ENCODE measurements at regions not wholly inside any gene's neighbourhood (a gene's known extent, or its start where the extent isn't known, plus 50 kb on each side); places are given as distances from the start of the nearest gene placed in this dataset.

GRCh38 chr4:20017777-20018115 is 234.0 kb upstream of the SLIT2 start:
- no peak for DNase-seq (ENCODE audit: low read depth, low spot score)
- Histone ChIP-seq H3K27me3 (ENCODE audit: control insufficient read depth, insufficient read depth, low read length) (no peaks in the 10 kb centered on the region), H3K27ac (ENCODE audit: low read length) (no peak overlapping the region), H3K9me3 (ENCODE audit: control insufficient read depth, insufficient read depth, low read depth, low read length) (no peaks in the 10 kb centered on the region), H3K36me3 (ENCODE audit: control insufficient read depth, insufficient read depth, low read length) (no peaks in the 10 kb centered on the region), H3K4me3 (ENCODE audit: low read depth in 2 of 2, low read length in 2 of 2) (no peak overlapping the region), H3K4me1 (ENCODE audit: control insufficient read depth, insufficient read depth, low read length) (no peaks in the 10 kb centered on the region)
- no peak for ATAC-seq
- in situ Hi-C loops (cut with HindIII; ENCODE audit: low pct_unique_long_range_greater_than_20kb, low sequenced_read_pairs) (no loop called here), intact Hi-C loops (cut with micrococcal nuclease; ENCODE audit: unreplicated experiment) (no loop called here)
- TF ChIP-seq CTCF (IDR thresholded peaks at IDR 0.05) (no peak), REST (IDR thresholded peaks at IDR 0.05; ENCODE audit: insufficient read depth in 1 of 2, low read depth in 2 of 2, low read length in 1 of 2) (no peak), SIN3A (IDR thresholded peaks at IDR 0.05; ENCODE audit: borderline replicate concordance, insufficient read depth, low read depth, low read length) (no peak), POLR2AphosphoS5 (IDR thresholded peaks at IDR 0.05; ENCODE audit: low read depth, low read length) (no peak), TCF7L2 (IDR thresholded peaks at IDR 0.05; ENCODE audit: low read depth, low read length) (no peak)
- no TSS peak for BruUV-seq (replicated peaks)
- POLR2A ChIA-PET: no interaction called here
- CTCF ChIA-PET: no interaction called here

- ChIA-PET POLR2A (no interaction called here), CTCF (no interaction called here)
- DNase-seq (ENCODE audit: low read depth, low spot score) (no peak), ATAC-seq (no peak)
- no peak overlapping the region for H3K4me3 ChIP-seq (ENCODE audit: low read depth in 2 of 2, low read length in 2 of 2)
- H3K27ac ChIP-seq (ENCODE audit: low read length): no peak overlapping the region
- in situ Hi-C loops (cut with HindIII; ENCODE audit: low pct_unique_long_range_greater_than_20kb, low sequenced_read_pairs) (no loop called here), intact Hi-C loops (cut with micrococcal nuclease; ENCODE audit: unreplicated experiment) (no loop called here)
- no peak for TF ChIP-seq TCF7L2 (IDR thresholded peaks at IDR 0.05; ENCODE audit: low read depth, low read length)
- no peak for TF ChIP-seq POLR2AphosphoS5 (IDR thresholded peaks at IDR 0.05; ENCODE audit: low read depth, low read length)
- TF ChIP-seq SIN3A (IDR thresholded peaks at IDR 0.05; ENCODE audit: borderline replicate concordance, insufficient read depth, low read depth, low read length): no peak
- TF ChIP-seq REST (IDR thresholded peaks at IDR 0.05; ENCODE audit: insufficient read depth in 1 of 2, low read depth in 2 of 2, low read length in 1 of 2): no peak
- no peak for TF ChIP-seq CTCF (IDR thresholded peaks at IDR 0.05)
- H3K27me3 ChIP-seq (ENCODE audit: control insufficient read depth, insufficient read depth, low read length): no peaks in the 10 kb centered on the region
- no peaks in the 10 kb centered on the region for H3K4me1 ChIP-seq (ENCODE audit: control insufficient read depth, insufficient read depth, low read length)
- H3K9me3 ChIP-seq (ENCODE audit: control insufficient read depth, insufficient read depth, low read depth, low read length): no peaks in the 10 kb centered on the region
- no TSS peak for BruUV-seq (replicated peaks)
- no peaks in the 10 kb centered on the region for H3K36me3 ChIP-seq (ENCODE audit: control insufficient read depth, insufficient read depth, low read length)
Observed at GRCh38 chr4:20017070-20017776, 234.5 kb upstream of the SLIT2 start.

All from Panc1 (cell line).